Upper lobe of right lung (tissue), 1 donor: ENCODE measurements at regions not wholly inside any gene's neighbourhood (a gene's known extent, or its start where the extent isn't known, plus 50 kb on each side); places are given as distances from the start of the nearest gene placed in this dataset.

Experiments
- ATAC-seq: fragments of 200-7000 bp; cut with Tn5 transposase; one replicate; pipeline ENCODE4 v1.9.1; 2020; ENCODE audit warnings: mild to moderate bottlenecking, moderate library complexity
- DNase-seq: peaks from one replicate; pipeline ENCODE4 v3.0.0-alpha.2; 2020
- H3K27ac ChIP-seq: fragments of 200-600 bp; one replicate; pipeline ENCODE4 v1.8.0; 2022
- H3K27me3 ChIP-seq: fragments of 200-600 bp; one replicate; pipeline ENCODE4 v1.8.0; 2022; ENCODE audit warnings: mild to moderate bottlenecking
- H3K36me3 ChIP-seq: fragments of 200-600 bp; one replicate; pipeline ENCODE4 v1.8.0; 2022
- H3K4me1 ChIP-seq: fragments of 200-600 bp; one replicate; pipeline ENCODE4 v1.8.0; 2022
- H3K4me3 ChIP-seq: fragments of 200-600 bp; one replicate; pipeline ENCODE4 v1.8.0; 2022; ENCODE audit warnings: mild to moderate bottlenecking
- H3K9me3 ChIP-seq: fragments of 200-600 bp; one replicate; pipeline ENCODE4 v1.8.0; 2022
- CTCF ChIP-seq: fragments of 200-600 bp; IDR thresholded peaks from one replicate; pipeline ENCODE4 v1.8.0; 2022; ENCODE audit warnings: antibody characterized with exemption
- intact Hi-C: fragments of 100-400 bp; cut with DNase I; formaldehyde crosslinking; loops from one replicate; pipeline ENCODE4 v1.11.0; 2022
- donor health status: DM: no; HTN: yes; CAD: no; lungs with severe emphysema.

- Histone ChIP-seq H3K27me3 (no peaks in the 10 kb centered on the region), H3K36me3 (no peaks in the 10 kb centered on the region), H3K4me1 (no peaks in the 10 kb centered on the region), H3K4me3 (no peak overlapping the region), H3K27ac (no peak overlapping the region), H3K9me3 (no peaks in the 10 kb centered on the region)
- intact Hi-C loops, result no loop called here
- TF ChIP-seq CTCF, result no peak
- ATAC-seq, result no peak
- DNase-seq, result no peak
These were observed 241.6 kb downstream of the CDCA7 start for GRCh38 chr2:173596244-173596643.

GRCh38 chr2:173598525-173598924 is 243.9 kb downstream of the CDCA7 start:
- Histone ChIP-seq H3K36me3 (no peaks in the 10 kb centered on the region), H3K4me3 (no peak overlapping the region), H3K27me3 (no peaks in the 10 kb centered on the region), H3K4me1 (no peaks in the 10 kb centered on the region), H3K9me3 (no peaks in the 10 kb centered on the region), H3K27ac (no peak overlapping the region)
- no peak for TF ChIP-seq CTCF
- intact Hi-C loops, result no loop called here
- no peak for DNase-seq
- no peak for ATAC-seq

- Histone ChIP-seq H3K4me3 (no peak overlapping the region), H3K27ac (no peak overlapping the region), H3K27me3 (no peaks in the 10 kb centered on the region), H3K36me3 (no peaks in the 10 kb centered on the region), H3K4me1 (no peaks in the 10 kb centered on the region), H3K9me3 (no peaks in the 10 kb centered on the region)
- intact Hi-C loops, result no loop called here
- no peak for DNase-seq
- ATAC-seq, result no peak
- TF ChIP-seq CTCF, result no peak
These were observed 245.2 kb downstream of the CDCA7 start for GRCh38 chr2:173599821-173600359.

- DNase-seq (no peak), ATAC-seq (no peak)
- H3K36me3 ChIP-seq, result no peaks in the 10 kb centered on the region
- H3K4me3 ChIP-seq, result no peak overlapping the region
- no peak overlapping the region for H3K27ac ChIP-seq
- no peak for TF ChIP-seq CTCF
- H3K9me3 ChIP-seq, result no peaks in the 10 kb centered on the region
- no peaks in the 10 kb centered on the region for H3K27me3 ChIP-seq
- intact Hi-C loops, result no loop called here
- H3K4me1 ChIP-seq, result no peaks in the 10 kb centered on the region
These were observed 247.6 kb downstream of the CDCA7 start for GRCh38 chr2:173602153-173602795.

- no peak for TF ChIP-seq CTCF
- Histone ChIP-seq H3K36me3 (no peaks in the 10 kb centered on the region), H3K27ac (no peak overlapping the region), H3K27me3 (no peaks in the 10 kb centered on the region), H3K4me3 (no peak overlapping the region), H3K4me1 (no peaks in the 10 kb centered on the region), H3K9me3 (no peaks in the 10 kb centered on the region)
- intact Hi-C loops, result no loop called here
- no peak for DNase-seq
- no peak for ATAC-seq
These were observed 251.3 kb downstream of the CDCA7 start for GRCh38 chr2:173605994-173606393.
